GM23338 (cell line): ENCODE measurements at regions not wholly inside any gene's neighbourhood (a gene's known extent, or its start where the extent isn't known, plus 50 kb on each side); places are given as distances from the start of the nearest gene placed in this dataset.

ENCODE experiments used
- CTCF ChIP-seq, 2 experiments: fragments of 200-600 bp in 1 of 2; sonication (generic) in 1 of 2; conservative IDR thresholded peaks; 2 replicates each; pipeline versions ENCODE4 v1.5.1 to v1.6.1; 2016 to 2017; ENCODE audit warnings: antibody characterized with exemption in 2 of 2, low read depth in 2 of 2, mild to moderate bottlenecking in 2 of 2, moderate library complexity in 1 of 2
- EZH2phosphoT487 ChIP-seq: fragments of 200-600 bp; sonication (generic); IDR thresholded peaks from one replicate; pipeline ENCODE4 v1.8.1; 2018; ENCODE audit warnings: antibody characterized with exemption; ENCODE audit not compliant: unreplicated experiment

DNA sequence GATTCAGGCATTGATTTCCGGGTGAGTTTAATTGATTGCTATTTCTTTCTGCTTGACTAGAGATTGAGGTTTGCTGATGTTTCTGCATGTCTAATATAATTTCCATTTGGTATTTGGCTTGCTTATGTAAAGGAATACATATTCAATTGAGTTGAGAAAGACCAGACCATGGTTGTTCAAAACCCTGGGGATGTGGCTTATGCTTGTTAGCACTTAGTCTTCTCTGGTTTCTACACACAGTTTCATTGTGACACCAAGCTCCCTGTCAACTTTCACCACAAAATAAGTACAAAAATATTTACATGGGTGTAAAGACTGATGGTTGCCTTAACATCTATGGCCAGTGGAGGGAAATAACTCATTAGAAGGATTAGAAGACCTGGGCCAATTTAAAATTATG lies 209.6 kb downstream of the CDH26 start:
- TF ChIP-seq CTCF (conservative IDR thresholded peaks at IDR 0.05; ENCODE audit: low read depth in 2 of 2) (no peak), EZH2phosphoT487 (no peak)
